ENCODE measurements at regions not wholly inside any gene's neighbourhood (a gene's known extent, or its start where the extent isn't known, plus 50 kb on each side); places are given as distances from the start of the nearest gene placed in this dataset.

DNA sequence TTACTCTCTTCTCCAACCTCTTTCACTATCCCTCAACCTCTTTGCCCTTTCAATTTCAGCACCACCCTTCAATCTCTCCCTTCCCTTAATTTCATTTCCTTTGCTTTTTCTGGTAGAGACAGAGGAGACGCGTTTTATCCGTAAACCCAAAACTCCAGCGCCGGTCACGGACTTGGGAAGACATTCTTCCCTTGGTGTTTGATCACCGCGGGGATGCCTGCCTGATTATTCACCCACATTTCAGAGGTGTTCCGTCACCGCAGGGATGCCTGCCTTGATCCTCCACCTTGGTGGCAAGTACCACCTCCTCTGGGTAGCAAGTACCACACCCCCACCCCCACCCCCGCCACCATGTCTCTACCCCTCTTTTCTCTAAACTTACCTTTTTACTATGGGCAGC is 669.4 kb upstream of the PKDCC start:
- Histone ChIP-seq H3K9me3 (no peaks in the 10 kb centered on the region), H3K4me3 (no peak overlapping the region), H3K36me3 (no peaks in the 10 kb centered on the region), H3K4me1 (no peaks in the 10 kb centered on the region), H3K27ac (no peak overlapping the region), H3K27me3 (no peaks in the 10 kb centered on the region)
- WGBS, 2 donors, result 95 to 96% methylated on average over 11 of the region's 11 CpGs
- intact Hi-C loops (cut with DNase I), result no loop called here
- no peak for DNase-seq
- TF ChIP-seq EP300 (IDR thresholded peaks at IDR 0.05), result no peak
- TF ChIP-seq POLR2A (IDR thresholded peaks at IDR 0.05), result no peak
- TF ChIP-seq POLR2AphosphoS5 (IDR thresholded peaks at IDR 0.05), result no peak
- TF ChIP-seq, protein P1, sequence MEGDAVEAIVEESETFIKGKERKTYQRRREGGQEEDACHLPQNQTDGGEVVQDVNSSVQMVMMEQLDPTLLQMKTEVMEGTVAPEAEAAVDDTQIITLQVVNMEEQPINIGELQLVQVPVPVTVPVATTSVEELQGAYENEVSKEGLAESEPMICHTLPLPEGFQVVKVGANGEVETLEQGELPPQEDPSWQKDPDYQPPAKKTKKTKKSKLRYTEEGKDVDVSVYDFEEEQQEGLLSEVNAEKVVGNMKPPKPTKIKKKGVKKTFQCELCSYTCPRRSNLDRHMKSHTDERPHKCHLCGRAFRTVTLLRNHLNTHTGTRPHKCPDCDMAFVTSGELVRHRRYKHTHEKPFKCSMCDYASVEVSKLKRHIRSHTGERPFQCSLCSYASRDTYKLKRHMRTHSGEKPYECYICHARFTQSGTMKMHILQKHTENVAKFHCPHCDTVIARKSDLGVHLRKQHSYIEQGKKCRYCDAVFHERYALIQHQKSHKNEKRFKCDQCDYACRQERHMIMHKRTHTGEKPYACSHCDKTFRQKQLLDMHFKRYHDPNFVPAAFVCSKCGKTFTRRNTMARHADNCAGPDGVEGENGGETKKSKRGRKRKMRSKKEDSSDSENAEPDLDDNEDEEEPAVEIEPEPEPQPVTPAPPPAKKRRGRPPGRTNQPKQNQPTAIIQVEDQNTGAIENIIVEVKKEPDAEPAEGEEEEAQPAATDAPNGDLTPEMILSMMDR (IDR thresholded peaks at IDR 0.05), result no peak

DNA sequence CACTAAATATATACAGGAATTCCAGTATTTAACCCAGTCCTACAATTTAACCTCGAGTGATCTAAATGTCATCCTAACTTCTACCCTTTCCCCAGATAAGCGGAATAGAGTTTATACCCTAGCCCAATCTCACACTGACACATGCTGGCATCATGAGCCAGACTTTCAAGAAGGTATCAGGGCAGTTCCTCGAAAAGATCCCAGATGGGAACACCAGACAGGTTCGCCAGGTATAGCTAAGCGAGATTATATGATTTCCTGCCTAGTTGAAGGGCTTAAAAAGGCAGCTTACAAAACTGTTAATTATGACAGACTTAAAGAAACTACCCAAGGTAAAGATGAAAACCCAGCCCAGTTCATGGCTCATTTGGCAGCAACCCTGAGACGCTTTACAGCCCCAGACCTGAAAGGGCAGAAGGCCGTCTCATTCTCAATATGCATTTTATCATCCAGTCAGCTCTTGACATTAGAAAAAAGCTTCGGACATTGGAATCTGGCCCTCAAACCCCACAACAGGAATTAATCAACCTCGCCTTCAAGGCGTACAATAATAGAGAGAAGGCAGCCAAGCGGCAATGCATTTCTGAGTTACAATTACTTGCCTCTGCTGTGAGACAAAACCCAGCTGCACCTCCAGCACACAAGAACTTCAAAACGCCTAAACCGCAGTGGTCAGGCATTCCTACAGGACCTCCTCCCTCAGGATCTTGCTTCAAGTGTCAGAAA is 668.2 kb upstream of the PKDCC start:
- intact Hi-C loops (cut with DNase I), result no loop called here
- Histone ChIP-seq H3K9me3 (no peaks in the 10 kb centered on the region), H3K4me1 (no peaks in the 10 kb centered on the region), H3K27me3 (no peaks in the 10 kb centered on the region), H3K27ac (no peak overlapping the region), H3K4me3 (no peak overlapping the region), H3K36me3 (no peaks in the 10 kb centered on the region)
- TF ChIP-seq POLR2AphosphoS5 (IDR thresholded peaks at IDR 0.05) (no peak), EP300 (IDR thresholded peaks at IDR 0.05) (no peak), POLR2A (IDR thresholded peaks at IDR 0.05) (no peak)
- TF ChIP-seq, protein P1 (IDR thresholded peaks at IDR 0.05), result no peak
- 80 to 83% methylated on average over 13 of the region's 13 CpGs for WGBS, 2 donors
- DNase-seq, result no peak

DNA sequence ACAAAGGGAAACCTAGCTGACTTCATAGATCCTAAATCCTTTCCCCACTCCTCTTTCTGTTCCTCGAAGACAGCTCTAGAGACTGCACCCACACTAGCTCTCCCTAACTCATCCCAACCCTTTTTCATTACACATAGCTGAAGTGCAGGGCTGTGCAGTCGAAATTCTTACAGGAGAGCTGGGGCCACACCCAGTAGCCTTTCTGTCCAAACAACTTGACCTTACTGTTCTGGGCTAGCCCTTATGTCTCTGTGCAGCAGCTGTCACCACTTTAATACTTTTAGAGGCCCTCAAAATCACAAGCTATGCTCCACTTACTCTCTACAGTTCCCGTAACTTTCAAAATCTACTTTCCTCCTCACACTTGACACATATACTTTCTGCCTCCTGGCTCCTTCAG is 666.1 kb upstream of the PKDCC start:
- intact Hi-C loops (cut with DNase I), result no loop called here
- DNase-seq, result no peak
- Histone ChIP-seq H3K4me1 (no peaks in the 10 kb centered on the region), H3K4me3 (no peak overlapping the region), H3K36me3 (no peaks in the 10 kb centered on the region), H3K27ac (no peak overlapping the region), H3K27me3 (no peaks in the 10 kb centered on the region), H3K9me3 (no peaks in the 10 kb centered on the region)
- 63 to 76% methylated on average over 3 of the region's 3 CpGs for WGBS, 2 donors
- TF ChIP-seq EP300 (IDR thresholded peaks at IDR 0.05) (no peak), POLR2A (IDR thresholded peaks at IDR 0.05) (no peak), POLR2AphosphoS5 (IDR thresholded peaks at IDR 0.05) (no peak)
- TF ChIP-seq, protein P1 (IDR thresholded peaks at IDR 0.05), result no peak

DNA sequence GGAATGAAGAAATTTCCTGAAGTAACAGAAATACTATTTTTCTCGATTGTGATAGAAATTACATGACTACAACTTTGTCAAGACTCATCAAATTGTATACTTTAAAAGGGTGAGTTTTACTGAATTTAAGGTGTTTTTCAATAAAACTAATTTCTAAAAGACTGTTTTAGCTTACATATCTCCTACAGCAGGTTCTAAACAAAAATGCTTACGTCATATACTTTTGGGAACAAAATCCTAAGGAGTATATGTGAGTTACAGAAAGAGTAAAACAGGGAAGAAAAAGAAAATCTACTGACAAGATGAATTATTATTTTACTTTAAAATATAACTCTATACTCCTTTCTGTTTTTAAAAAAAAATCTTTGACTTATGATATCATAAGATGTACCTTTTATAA is 660.3 kb upstream of the PKDCC start:
- no peaks in the 10 kb centered on the region for H3K4me1 ChIP-seq
- no peak overlapping the region for H3K27ac ChIP-seq
- WGBS, 2 donors, result 73 to 90% methylated on average over 2 of the region's 2 CpGs
- H3K4me3 ChIP-seq, result no peak overlapping the region
- H3K27me3 ChIP-seq, result no peaks in the 10 kb centered on the region
- intact Hi-C loops (cut with DNase I), result no loop called here
- TF ChIP-seq, protein P1 (IDR thresholded peaks at IDR 0.05), result no peak
- TF ChIP-seq EP300 (IDR thresholded peaks at IDR 0.05), result no peak
- TF ChIP-seq POLR2AphosphoS5 (IDR thresholded peaks at IDR 0.05), result no peak
- TF ChIP-seq POLR2A (IDR thresholded peaks at IDR 0.05), result no peak
- H3K9me3 ChIP-seq, result no peaks in the 10 kb centered on the region
- no peaks in the 10 kb centered on the region for H3K36me3 ChIP-seq
- DNase-seq, result no peak

DNA sequence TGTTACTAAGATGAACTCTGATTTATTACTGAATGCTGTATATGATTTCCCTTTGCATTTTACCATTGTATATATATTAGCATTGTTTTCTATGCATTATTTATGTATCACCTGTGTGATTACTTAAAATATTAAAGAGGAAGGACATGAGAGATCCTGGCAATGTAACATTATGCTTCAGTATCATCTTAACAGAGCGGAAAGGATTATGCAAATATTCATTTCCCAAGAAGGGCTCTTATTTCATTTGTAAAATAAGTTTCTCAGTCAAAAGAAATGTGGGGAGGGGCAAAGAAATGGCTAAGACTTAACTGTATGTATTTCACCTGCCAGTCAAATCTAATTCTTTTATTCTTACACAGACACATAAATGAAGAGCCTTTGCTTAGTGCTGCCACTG is 654.2 kb upstream of the PKDCC start:
- WGBS, 2 donors, result 90 to 93% methylated on average over 1 of the region's 1 CpG
- intact Hi-C loops (cut with DNase I), result no loop called here
- TF ChIP-seq, protein P1 (IDR thresholded peaks at IDR 0.05), result no peak
- TF ChIP-seq POLR2A (IDR thresholded peaks at IDR 0.05) (no peak), EP300 (IDR thresholded peaks at IDR 0.05) (no peak), POLR2AphosphoS5 (IDR thresholded peaks at IDR 0.05) (no peak)
- Histone ChIP-seq H3K4me3 (no peak overlapping the region), H3K4me1 (no peaks in the 10 kb centered on the region), H3K36me3 (no peaks in the 10 kb centered on the region), H3K27ac (no peak overlapping the region), H3K9me3 (no peaks in the 10 kb centered on the region), H3K27me3 (no peaks in the 10 kb centered on the region)
- DNase-seq, result no peak

Measured in sigmoid colon (tissue), 6 donors.